Glomerular endothelial cell (primary cell): ENCODE measurements at regions not wholly inside any gene's neighbourhood (a gene's known extent, or its start where the extent isn't known, plus 50 kb on each side); places are given as distances from the start of the nearest gene placed in this dataset.
"Not testable (repeated sequence)": the region's sequence is repeated elsewhere in the genome, so short reads cannot be mapped to it uniquely, and the experiment has no call there.

Experiments
- DNase-seq: peaks from one replicate; pipeline ENCODE4 v3.0.0-alpha.2; 2011; ENCODE audit warnings: low read depth, low spot score; ENCODE audit errors: extremely low read depth

GRCh38 chr5:107017616-107018015 is 653.1 kb downstream of the EFNA5 start:
- no peak for DNase-seq

- no peak for DNase-seq
These were observed 658.4 kb downstream of the EFNA5 start for GRCh38 chr5:107012371-107012770.

GRCh38 chr5:107011605-107012004 is 659.1 kb downstream of the EFNA5 start:
- DNase-seq: no peak

- no peak for DNase-seq
These were observed 660.7 kb downstream of the EFNA5 start for GRCh38 chr5:107010060-107010459.

- no peak for DNase-seq
These were observed 665.1 kb downstream of the EFNA5 start for GRCh38 chr5:107005653-107006052.

- no peak for DNase-seq
These were observed 665.6 kb downstream of the EFNA5 start for GRCh38 chr5:107005161-107005560.

- DNase-seq: no peak
These were observed 668.6 kb downstream of the EFNA5 start for GRCh38 chr5:107002115-107002514.

- DNase-seq: not testable (repeated sequence)
These were observed 671.2 kb downstream of the EFNA5 start for GRCh38 chr5:106999506-106999905.

- no peak for DNase-seq
These were observed 684.7 kb downstream of the EFNA5 start for GRCh38 chr5:106986006-106986405.

- no peak for DNase-seq
These were observed 685.6 kb downstream of the EFNA5 start for GRCh38 chr5:106985174-106985573.

- DNase-seq: not testable (repeated sequence)
These were observed 691.6 kb downstream of the EFNA5 start for GRCh38 chr5:106979178-106979577.

GRCh38 chr5:106978582-106979165 is 692.1 kb downstream of the EFNA5 start:
- DNase-seq: not testable (repeated sequence)

GRCh38 chr5:106976363-106976762 is 694.4 kb downstream of the EFNA5 start:
- no peak for DNase-seq

- DNase-seq: no peak
These were observed 696.5 kb downstream of the EFNA5 start for GRCh38 chr5:106974272-106974671.

- no peak for DNase-seq
These were observed 703.9 kb downstream of the EFNA5 start for GRCh38 chr5:106966686-106967315.

- DNase-seq: no peak
These were observed 706.6 kb downstream of the EFNA5 start for GRCh38 chr5:106964132-106964531.

GRCh38 chr5:106963630-106964029 is 707.1 kb downstream of the EFNA5 start:
- no peak for DNase-seq

GRCh38 chr5:106962464-106963230 is 708.1 kb downstream of the EFNA5 start:
- DNase-seq: no peak

GRCh38 chr5:106959387-106959786 is 711.4 kb downstream of the EFNA5 start:
- no peak for DNase-seq

GRCh38 chr5:106957336-106957735 is 713.4 kb downstream of the EFNA5 start:
- no peak for DNase-seq

- DNase-seq: no peak
These were observed 713.9 kb downstream of the EFNA5 start for GRCh38 chr5:106956886-106957285.

GRCh38 chr5:106956187-106956586 is 714.5 kb downstream of the EFNA5 start:
- DNase-seq: no peak
